Activated CD8-positive, alpha-beta T cell treated with anti-CD3 and anti-CD28 coated beads for 36 hours (primary cell): ENCODE measurements at regions not wholly inside any gene's neighbourhood (a gene's known extent, or its start where the extent isn't known, plus 50 kb on each side); places are given as distances from the start of the nearest gene placed in this dataset.

Source experiments
- ATAC-seq: fragments of 200-7000 bp; cut with Tn5 transposase; one replicate; pipeline ENCODE4 v1.10.0; 2021; ENCODE audit warnings: mild to moderate bottlenecking, moderate library complexity
- CTCF ChIA-PET: fragments of 350-600 bp; sonication (Branson Sonifier 250); formaldehyde crosslinking; loops from one replicate; lab custom pipeline; 2021; ENCODE audit warnings: antibody characterized with exemption; lab: Charles Lee
- POLR2A ChIA-PET: fragments of 350-600 bp; sonication (Branson Sonifier 250); formaldehyde crosslinking; loops from one replicate; lab custom pipeline; 2021; ENCODE audit warnings: antibody characterized with exemption; lab: Charles Lee
- DNase-seq: peaks from one replicate; pipeline ENCODE4 v3.0.0-alpha.2; 2020
- H3K27ac Mint-ChIP-seq: one replicate; pipeline ENCODE4 v1.8.0; 2021; ENCODE audit warnings: mild to moderate bottlenecking, mixed read lengths
- H3K27me3 Mint-ChIP-seq: one replicate; pipeline ENCODE4 v1.8.0; 2021; ENCODE audit warnings: mixed read lengths
- H3K36me3 Mint-ChIP-seq: one replicate; pipeline ENCODE4 v1.8.0; 2021; ENCODE audit warnings: low read depth, mixed read lengths
- H3K4me1 Mint-ChIP-seq: one replicate; pipeline ENCODE4 v1.8.0; 2021; ENCODE audit warnings: low read depth, mixed read lengths
- H3K4me3 Mint-ChIP-seq: one replicate; pipeline ENCODE4 v1.8.0; 2021; ENCODE audit warnings: mild to moderate bottlenecking, moderate library complexity, mixed read lengths
- H3K9me3 Mint-ChIP-seq: one replicate; pipeline ENCODE4 v1.8.0; 2021; ENCODE audit warnings: mixed read lengths
- CTCF ChIP-seq: fragments of 200-600 bp; IDR thresholded peaks from one replicate; pipeline ENCODE4 v1.8.0; 2022; ENCODE audit warnings: antibody characterized with exemption, mild to moderate bottlenecking
- intact Hi-C: fragments of 100-400 bp; cut with micrococcal nuclease; formaldehyde crosslinking; loops from one replicate; pipeline ENCODE4 v1.10.0; 2022

DNA sequence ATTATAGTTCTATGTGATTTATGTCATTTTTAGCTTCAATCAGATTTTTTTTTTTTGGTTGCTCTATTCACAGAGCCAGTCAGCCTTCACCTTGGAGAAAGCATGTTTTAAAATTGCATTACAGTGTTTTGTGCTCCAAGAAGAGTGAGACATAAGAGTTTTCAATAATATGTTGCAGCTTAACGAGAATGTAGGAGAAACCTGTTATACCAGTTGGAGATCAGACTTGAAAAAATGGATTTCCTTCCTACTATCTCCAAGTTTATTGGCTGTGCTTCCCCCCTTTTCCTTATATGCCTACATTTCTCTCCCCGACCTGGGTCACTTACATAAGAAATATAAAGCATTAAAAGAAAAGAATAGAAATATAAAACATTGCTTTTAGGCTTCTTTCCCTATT is 123.9 kb upstream of the ARGLU1 start:
- ChIA-PET CTCF (no interaction called here), POLR2A (no interaction called here)
- TF ChIP-seq CTCF, result no peak
- Mint-ChIP-seq H3K36me3 (no peaks in the 10 kb centered on the region), H3K27ac (no peak overlapping the region), H3K9me3 (no peaks in the 10 kb centered on the region), H3K27me3 (peaks cover 1% of the 10 kb centered on the region), H3K4me3 (no peak overlapping the region), H3K4me1 (no peaks in the 10 kb centered on the region)
- no peak for ATAC-seq
- DNase-seq, result no peak
- intact Hi-C loops, result no loop called here

DNA sequence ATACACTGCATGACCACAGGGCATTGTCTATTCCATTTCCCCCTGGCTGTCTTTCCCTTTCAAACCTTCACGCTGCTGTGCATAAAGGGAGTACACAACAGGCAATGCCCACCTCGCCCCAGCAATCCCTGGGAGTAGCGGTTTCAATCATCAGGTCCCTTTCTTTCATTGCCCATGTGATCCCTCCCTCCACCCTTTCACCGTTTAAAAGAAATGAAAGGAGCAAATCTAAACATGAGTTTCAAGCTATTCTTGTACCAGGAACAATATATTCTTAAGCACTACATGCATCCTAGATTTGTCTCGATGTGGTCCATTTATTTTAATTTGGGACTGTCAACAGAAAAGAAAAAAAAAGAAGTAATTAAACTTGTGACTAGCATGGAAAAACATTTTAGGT is 123.4 kb upstream of the ARGLU1 start:
- DNase-seq (no peak), ATAC-seq (no peak)
- intact Hi-C loops, result no loop called here
- no peak overlapping the region for H3K4me3 Mint-ChIP-seq
- no peaks in the 10 kb centered on the region for H3K4me1 Mint-ChIP-seq
- ChIA-PET POLR2A (no interaction called here), CTCF (no interaction called here)
- H3K27ac Mint-ChIP-seq, result no peak overlapping the region
- no peak for TF ChIP-seq CTCF
- H3K27me3 Mint-ChIP-seq, result peaks cover 1% of the 10 kb centered on the region
- H3K36me3 Mint-ChIP-seq, result no peaks in the 10 kb centered on the region
- H3K9me3 Mint-ChIP-seq, result no peaks in the 10 kb centered on the region

DNA sequence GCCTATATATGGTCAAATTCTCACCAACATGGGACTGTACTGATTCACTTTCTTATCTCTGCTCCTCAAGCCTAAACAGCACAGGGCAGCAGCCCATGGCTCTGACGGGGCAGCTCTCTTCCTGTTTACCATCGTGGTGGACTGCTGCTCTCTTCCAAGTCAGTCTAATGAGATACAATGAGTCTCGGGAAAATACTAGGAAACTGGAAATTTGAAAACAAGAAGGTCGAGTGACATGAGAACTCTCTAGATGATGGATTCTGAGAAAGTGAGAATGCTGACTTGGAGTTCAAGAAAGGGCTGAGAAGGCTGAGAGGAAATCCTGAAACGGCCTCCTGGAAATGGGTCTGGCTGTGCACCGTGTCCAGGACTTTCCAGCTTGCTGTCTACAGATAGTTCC is 122.8 kb upstream of the ARGLU1 start:
- Mint-ChIP-seq H3K4me3 (no peak overlapping the region), H3K9me3 (no peaks in the 10 kb centered on the region), H3K27ac (no peak overlapping the region), H3K27me3 (peaks cover 1% of the 10 kb centered on the region), H3K36me3 (no peaks in the 10 kb centered on the region), H3K4me1 (no peaks in the 10 kb centered on the region)
- CTCF ChIA-PET, result no interaction called here
- ATAC-seq, result no peak
- no peak for DNase-seq
- intact Hi-C loops, result no loop called here
- TF ChIP-seq CTCF, result no peak
- POLR2A ChIA-PET, result no interaction called here

DNA sequence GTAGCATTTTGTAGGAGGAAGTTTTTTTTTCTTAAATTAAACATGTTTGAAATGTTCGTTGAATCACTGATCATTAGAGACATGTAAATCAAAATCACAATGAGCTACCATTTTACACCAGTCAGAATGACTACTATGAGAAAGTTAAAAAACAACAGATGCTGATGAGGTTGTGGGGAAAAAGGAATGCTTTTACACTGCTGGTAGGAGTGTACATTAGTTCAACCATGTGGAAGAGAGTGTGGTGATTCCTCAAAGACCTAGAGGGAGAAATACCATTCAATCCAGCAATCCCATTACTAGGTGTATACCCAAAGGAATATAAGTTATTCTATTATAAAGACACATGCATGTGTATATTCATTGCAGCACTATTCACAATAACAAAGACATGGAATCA is 122.0 kb upstream of the ARGLU1 start:
- Mint-ChIP-seq H3K4me3 (no peak overlapping the region), H3K4me1 (no peaks in the 10 kb centered on the region), H3K9me3 (no peaks in the 10 kb centered on the region), H3K36me3 (no peaks in the 10 kb centered on the region), H3K27ac (no peak overlapping the region), H3K27me3 (peaks cover 1% of the 10 kb centered on the region)
- intact Hi-C loops, result no loop called here
- ChIA-PET POLR2A (no interaction called here), CTCF (no interaction called here)
- no peak for TF ChIP-seq CTCF
- DNase-seq, result no peak
- no peak for ATAC-seq

DNA sequence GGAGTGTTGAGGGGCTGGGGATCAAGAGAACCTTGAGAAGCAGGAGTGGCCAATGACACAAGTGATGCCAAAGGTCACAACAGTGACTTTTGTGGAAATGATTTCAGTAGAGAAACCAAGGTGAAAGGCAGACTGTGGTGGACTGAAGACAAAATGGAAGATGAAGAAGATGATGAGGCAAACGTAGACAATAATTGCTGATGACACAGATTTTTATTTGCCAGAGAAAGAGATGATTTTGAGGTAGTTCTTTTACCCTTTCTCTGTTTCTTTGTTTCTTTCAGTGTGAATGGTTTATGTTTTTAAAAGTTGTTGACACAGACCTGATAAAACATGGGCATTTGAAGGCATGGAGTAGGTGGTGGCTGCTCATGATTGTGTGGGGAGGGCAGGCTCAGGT is 121.0 kb upstream of the ARGLU1 start:
- H3K36me3 Mint-ChIP-seq, result no peaks in the 10 kb centered on the region
- POLR2A ChIA-PET, result no interaction called here

More for the DNA sequence above, 121.0 kb upstream of the ARGLU1 start:
- Mint-ChIP-seq H3K4me3 (no peak overlapping the region), H3K4me1 (no peaks in the 10 kb centered on the region), H3K9me3 (no peaks in the 10 kb centered on the region), H3K27me3 (peaks cover 1% of the 10 kb centered on the region), H3K27ac (no peak overlapping the region)
- ATAC-seq (no peak), DNase-seq (no peak)
- CTCF ChIA-PET, result no interaction called here
- no peak for TF ChIP-seq CTCF
- intact Hi-C loops, result no loop called here
